Progenitor cell of endocrine pancreas (in vitro differentiated cells): ENCODE measurements at regions not wholly inside any gene's neighbourhood (a gene's known extent, or its start where the extent isn't known, plus 50 kb on each side); places are given as distances from the start of the nearest gene placed in this dataset.
A peak's percentile ranks its signal among the peaks of the same experiment; 100 is the strongest.

Experiments used
- DNase-seq: peaks from one replicate; pipeline ENCODE4 v3.0.0; 2021; ENCODE audit warnings: low spot score; ENCODE audit not compliant: unreplicated experiment
- H3K27ac Mint-ChIP-seq: 2 replicates; pipeline ENCODE4 v1.8.0; 2021; ENCODE audit warnings: mild to moderate bottlenecking, moderate library complexity, mixed read lengths
- H3K27me3 Mint-ChIP-seq: 2 replicates; pipeline ENCODE4 v1.8.0; 2021; ENCODE audit warnings: mixed read lengths
- H3K36me3 Mint-ChIP-seq: 2 replicates; pipeline ENCODE4 v1.8.0; 2022; ENCODE audit warnings: mixed read lengths; ENCODE audit not compliant: insufficient read depth
- H3K4me1 Mint-ChIP-seq: 2 replicates; pipeline ENCODE4 v1.8.0; 2021; ENCODE audit warnings: low read depth, mixed read lengths
- H3K4me3 Mint-ChIP-seq: 2 replicates; pipeline ENCODE4 v1.8.0; 2021; ENCODE audit warnings: low read depth, mild to moderate bottlenecking, moderate library complexity, mixed read lengths
- H3K9me3 Mint-ChIP-seq: 2 replicates; pipeline ENCODE4 v1.8.0; 2021; ENCODE audit warnings: low read depth, mixed read lengths
- CTCF ChIP-seq: fragments of 200-600 bp; sonication (generic); IDR thresholded peaks from one replicate; pipeline ENCODE4 v1.5.0; 2021; ENCODE audit warnings: antibody characterized with exemption, mild to moderate bottlenecking; ENCODE audit not compliant: unreplicated experiment

- H3K4me1 Mint-ChIP-seq: peaks cover 25% of the 10 kb centered on the region
- H3K9me3 Mint-ChIP-seq: peaks cover 7% of the 10 kb centered on the region
- no peaks in the 10 kb centered on the region for H3K27me3 Mint-ChIP-seq
- H3K36me3 Mint-ChIP-seq: no peaks in the 10 kb centered on the region
- H3K4me3 Mint-ChIP-seq: no peak overlapping the region
- no peak for TF ChIP-seq CTCF
- no peak for DNase-seq
- H3K27ac Mint-ChIP-seq: no peak overlapping the region
Observed at GRCh38 chr11:69422645-69423044, 58.8 kb upstream of the LINC01488 start.

- H3K4me1 Mint-ChIP-seq: peaks cover 24% of the 10 kb centered on the region
- no peak for DNase-seq
- peaks cover 7% of the 10 kb centered on the region for H3K9me3 Mint-ChIP-seq
- no peaks in the 10 kb centered on the region for H3K36me3 Mint-ChIP-seq
- H3K4me3 Mint-ChIP-seq: no peak overlapping the region
- no peak overlapping the region for H3K27ac Mint-ChIP-seq
- H3K27me3 Mint-ChIP-seq: no peaks in the 10 kb centered on the region
- no peak for TF ChIP-seq CTCF
Observed at GRCh38 chr11:69423181-69423580, 58.3 kb upstream of the LINC01488 start.

- no peak for TF ChIP-seq CTCF
- H3K9me3 Mint-ChIP-seq: peaks cover 7% of the 10 kb centered on the region
- no peaks in the 10 kb centered on the region for H3K36me3 Mint-ChIP-seq
- H3K27me3 Mint-ChIP-seq: no peaks in the 10 kb centered on the region
- peaks cover 24% of the 10 kb centered on the region for H3K4me1 Mint-ChIP-seq
- DNase-seq: no peak
- H3K4me3 Mint-ChIP-seq: no peak overlapping the region
- H3K27ac Mint-ChIP-seq: peak overlapping the region; percentile 67
Observed at GRCh38 chr11:69423611-69424385, 57.7 kb upstream of the LINC01488 start.

DNA sequence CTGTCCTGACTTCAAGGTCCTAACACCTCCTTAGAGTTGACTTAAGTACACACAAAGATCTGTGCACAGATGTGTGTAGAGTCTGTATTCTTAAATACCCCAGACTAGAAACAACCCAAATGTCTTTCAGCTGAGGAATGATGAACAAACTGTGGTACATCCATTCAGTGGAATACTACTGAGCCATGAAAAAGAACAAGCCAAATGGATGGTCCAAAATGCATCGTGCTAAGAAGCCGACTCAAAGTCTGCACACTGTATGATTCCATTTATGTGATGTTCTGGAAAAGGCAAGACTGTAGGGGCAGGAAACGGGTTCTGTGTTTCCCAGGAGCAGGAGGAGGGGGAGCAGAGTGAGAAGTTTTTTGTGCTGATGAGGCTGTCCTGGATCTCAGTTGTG, 56.7 kb upstream of the LINC01488 start:
- Mint-ChIP-seq H3K27me3 (no peaks in the 10 kb centered on the region), H3K27ac (no peak overlapping the region), H3K4me1 (peaks cover 25% of the 10 kb centered on the region), H3K4me3 (no peak overlapping the region), H3K36me3 (no peaks in the 10 kb centered on the region), H3K9me3 (peaks cover 7% of the 10 kb centered on the region)
- DNase-seq: no peak
- TF ChIP-seq CTCF: no peak

DNA sequence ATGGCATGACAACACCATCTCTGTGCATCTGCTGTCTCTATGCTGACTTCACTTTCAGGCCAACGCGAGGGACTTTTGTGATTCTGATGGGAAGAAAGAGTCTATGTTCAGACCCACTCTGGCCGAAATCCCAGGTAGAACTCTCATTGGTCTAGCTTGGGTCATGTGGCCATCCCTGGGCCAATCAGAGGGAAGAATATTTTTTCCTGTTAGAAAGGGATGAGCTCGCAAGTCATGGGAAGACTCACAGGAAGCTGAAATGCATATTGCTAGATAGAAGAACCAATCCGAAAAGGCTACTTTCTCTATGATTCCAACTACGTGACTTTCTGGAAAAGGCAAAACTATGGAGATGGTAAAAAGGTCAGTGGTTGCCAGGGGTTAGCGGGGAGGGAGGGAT, 56.0 kb upstream of the LINC01488 start:
- no peak for TF ChIP-seq CTCF
- Mint-ChIP-seq H3K27me3 (no peaks in the 10 kb centered on the region), H3K4me1 (peaks cover 23% of the 10 kb centered on the region), H3K4me3 (no peak overlapping the region), H3K36me3 (no peaks in the 10 kb centered on the region), H3K9me3 (peaks cover 7% of the 10 kb centered on the region), H3K27ac (peak overlapping the region; percentile 13)
- DNase-seq: no peak
